Loucy (cell line): ENCODE measurements at regions not wholly inside any gene's neighbourhood (a gene's known extent, or its start where the extent isn't known, plus 50 kb on each side); places are given as distances from the start of the nearest gene placed in this dataset.

Experiments
- CTCF ChIP-seq: fragments of 200-600 bp; sonication (generic); conservative IDR thresholded peaks from 2 replicates; pipeline ENCODE4 v1.5.1; 2014; ENCODE audit warnings: mild to moderate bottlenecking, antibody characterized with exemption, low read length
- EZH2phosphoT487 ChIP-seq: fragments of 200-600 bp; IDR thresholded peaks from 2 replicates; pipeline ENCODE4 v1.6.1; 2018; ENCODE audit warnings: antibody characterized with exemption, mild to moderate bottlenecking, moderate library complexity, borderline replicate concordance

- TF ChIP-seq CTCF (no peak; the same call in 1 of the 2 replicates), EZH2phosphoT487 (no peak)
These were observed 165.7 kb downstream of the IRF8 start for GRCh38 chr16:86064431-86065250.
